ENCODE measurements at regions not wholly inside any gene's neighbourhood (a gene's known extent, or its start where the extent isn't known, plus 50 kb on each side); places are given as distances from the start of the nearest gene placed in this dataset.

GRCh38 chr2:122884889-122885288 lies 1129.4 kb downstream of the TSN start:
- DNase-seq, result no peak

DNA sequence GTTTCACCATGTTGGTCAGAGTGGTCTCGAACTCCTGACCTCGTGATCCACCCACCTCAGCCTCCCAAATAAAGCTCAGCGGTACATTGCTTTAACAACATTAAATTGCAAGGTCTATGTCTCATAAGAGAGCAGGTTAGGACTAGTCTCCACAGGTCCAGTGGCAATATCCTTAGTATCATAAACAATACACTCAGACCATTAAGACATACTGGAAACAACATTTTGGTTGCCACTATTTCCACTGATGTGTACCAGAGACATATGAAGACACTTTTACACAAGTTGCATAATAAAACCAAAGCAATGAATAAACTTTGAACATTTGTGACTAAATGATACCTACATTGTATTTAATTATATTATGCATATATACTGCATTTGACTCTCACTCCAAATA lies 1130.0 kb downstream of the TSN start:
- no peak for DNase-seq

DNA sequence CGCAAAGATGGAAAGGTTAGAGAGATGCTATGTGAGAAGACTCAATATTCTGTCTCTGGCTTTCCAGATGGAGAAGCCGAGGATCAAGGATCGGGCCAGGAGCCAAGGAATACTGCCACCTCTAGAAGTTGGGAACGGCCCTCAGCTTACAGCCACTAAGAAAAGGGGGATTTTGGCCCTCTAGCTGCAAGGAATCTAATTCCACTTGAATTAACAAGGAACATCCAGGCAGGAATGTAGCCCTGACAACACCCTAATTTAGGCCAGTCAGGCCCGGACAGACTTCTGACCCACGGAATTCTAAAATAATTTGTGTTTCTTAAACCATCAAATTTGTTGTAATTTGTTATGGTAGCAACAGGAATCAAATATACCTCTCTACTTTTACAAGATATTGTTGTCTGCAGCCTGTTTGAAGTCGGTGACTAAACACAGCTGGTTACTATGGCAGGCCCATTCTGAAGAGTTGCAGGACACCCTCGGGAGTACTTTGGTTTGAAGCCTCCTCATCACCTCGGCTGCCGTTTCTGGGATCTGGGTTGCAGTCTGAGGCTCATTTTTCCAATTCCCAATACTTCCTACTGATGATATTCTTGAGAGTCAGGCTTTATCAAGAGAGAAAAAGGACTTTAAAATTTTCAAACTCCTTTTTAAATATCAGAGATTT lies 1131.2 kb downstream of the TSN start:
- DNase-seq, result no peak

GRCh38 chr2:122899614-122900013 lies 1125.5 kb upstream of the CNTNAP5 start:
- no peak for DNase-seq

DNA sequence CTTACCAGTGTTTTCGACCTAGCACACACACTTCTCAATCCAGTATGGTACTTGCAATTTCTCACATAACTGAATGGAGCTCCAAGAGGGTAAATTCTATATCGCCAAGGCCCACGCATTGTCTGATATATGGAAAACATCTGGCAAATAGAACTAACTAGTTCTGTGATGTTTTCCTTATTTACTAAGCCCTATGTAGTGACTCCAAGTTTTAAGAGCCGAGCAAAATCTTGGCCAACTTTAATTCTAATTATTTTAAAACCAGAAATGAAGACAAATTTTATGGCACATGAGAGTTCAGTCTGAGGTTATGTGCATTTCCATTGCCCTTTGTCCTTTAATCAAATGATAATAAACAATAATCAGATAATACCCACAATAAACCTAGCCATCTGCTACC lies 1119.7 kb upstream of the CNTNAP5 start:
- peak; percentile 21 for DNase-seq

DNA sequence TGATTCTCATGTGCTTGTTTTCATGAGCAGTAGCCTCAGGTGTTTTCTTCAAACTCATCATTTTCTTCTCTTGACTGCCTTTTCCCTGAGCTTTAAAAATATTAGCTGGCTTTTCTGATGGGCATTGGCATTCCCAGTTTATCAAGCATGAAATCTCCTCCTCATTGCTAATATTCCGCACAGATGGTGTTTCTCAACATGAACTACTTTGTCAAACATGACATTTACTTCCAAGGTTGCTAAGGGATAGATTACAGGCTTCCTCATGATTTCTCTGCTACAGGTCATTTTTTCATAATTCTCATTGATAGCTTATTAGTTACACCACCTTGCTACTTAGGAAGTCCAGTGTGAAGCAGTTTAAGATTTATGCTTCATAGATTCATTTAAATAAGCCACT lies 1116.9 kb upstream of the CNTNAP5 start:
- no peak for DNase-seq

DNA sequence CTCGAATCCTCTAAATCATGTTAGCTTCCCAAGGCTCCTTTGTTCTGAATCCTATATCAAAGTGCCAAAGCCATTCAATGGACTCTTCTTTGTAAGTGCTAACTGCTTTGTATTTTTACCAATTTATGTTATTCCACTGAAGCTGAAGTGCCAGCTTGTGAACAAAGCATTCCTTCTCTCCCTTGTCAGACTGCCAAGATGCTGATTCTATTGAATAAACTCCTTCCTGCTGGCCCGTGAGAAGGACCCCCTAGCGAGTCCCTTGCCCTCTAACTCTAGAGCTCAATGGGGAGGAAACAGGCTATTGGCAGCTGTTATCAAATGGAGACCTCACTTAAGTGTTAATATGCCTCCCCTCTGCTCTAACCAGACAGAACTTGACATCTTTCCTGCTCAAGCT lies 1097.9 kb upstream of the CNTNAP5 start:
- DNase-seq, result no peak

DNA sequence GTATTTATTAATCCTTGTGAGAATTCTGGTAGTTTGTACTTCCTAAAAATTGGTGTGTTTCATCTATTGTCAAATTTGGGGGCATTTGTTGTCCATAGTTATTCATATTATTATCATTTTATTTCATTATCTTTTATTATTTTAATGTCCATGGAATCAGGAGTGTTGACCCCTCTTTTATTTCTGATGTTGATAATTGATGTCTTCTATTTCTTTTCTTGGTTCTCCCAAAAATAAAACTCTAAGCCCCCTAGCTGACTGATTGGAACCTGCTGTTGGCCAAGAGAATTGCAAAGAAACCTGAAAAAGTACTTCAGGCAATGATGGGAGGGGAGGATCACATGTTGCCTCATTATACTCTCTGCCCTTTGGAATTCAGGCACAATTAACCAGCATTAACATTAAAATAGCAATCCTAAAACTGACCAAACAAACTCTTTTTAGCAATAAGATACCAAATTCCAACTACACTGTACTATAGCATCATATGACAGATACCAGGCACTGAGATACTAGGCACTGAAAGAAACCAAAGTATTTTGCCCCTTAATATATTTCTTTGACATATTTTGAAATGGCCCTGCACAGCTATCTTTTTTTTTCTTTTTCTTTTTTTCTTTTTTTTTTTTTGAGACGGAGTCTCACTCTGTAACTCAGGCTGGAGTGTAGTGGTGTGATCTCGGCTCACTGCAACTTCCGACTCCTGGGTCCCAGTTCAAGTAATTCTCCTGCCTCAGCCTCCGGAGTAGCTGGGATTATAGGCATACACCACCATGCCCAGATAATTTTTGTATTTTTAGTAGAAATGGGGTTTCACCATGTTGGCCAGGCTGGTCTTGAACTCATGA lies 1097.2 kb upstream of the CNTNAP5 start:
- no peak for DNase-seq

GRCh38 chr2:122929347-122929746 lies 1095.7 kb upstream of the CNTNAP5 start:
- DNase-seq, result no peak

- no peak for DNase-seq
These were observed 1089.6 kb upstream of the CNTNAP5 start for GRCh38 chr2:122935506-122935905.

- DNase-seq, result no peak
These were observed 1085.3 kb upstream of the CNTNAP5 start for GRCh38 chr2:122939796-122940195.

- DNase-seq, result no peak
These were observed 1075.6 kb upstream of the CNTNAP5 start for GRCh38 chr2:122949523-122949922.

- no peak for DNase-seq
These were observed 1069.3 kb upstream of the CNTNAP5 start for GRCh38 chr2:122955776-122956175.

- DNase-seq, result no peak
These were observed 1064.1 kb upstream of the CNTNAP5 start for GRCh38 chr2:122960759-122961641.

- no peak for DNase-seq
These were observed 1058.6 kb upstream of the CNTNAP5 start for GRCh38 chr2:122966461-122966860.

DNA sequence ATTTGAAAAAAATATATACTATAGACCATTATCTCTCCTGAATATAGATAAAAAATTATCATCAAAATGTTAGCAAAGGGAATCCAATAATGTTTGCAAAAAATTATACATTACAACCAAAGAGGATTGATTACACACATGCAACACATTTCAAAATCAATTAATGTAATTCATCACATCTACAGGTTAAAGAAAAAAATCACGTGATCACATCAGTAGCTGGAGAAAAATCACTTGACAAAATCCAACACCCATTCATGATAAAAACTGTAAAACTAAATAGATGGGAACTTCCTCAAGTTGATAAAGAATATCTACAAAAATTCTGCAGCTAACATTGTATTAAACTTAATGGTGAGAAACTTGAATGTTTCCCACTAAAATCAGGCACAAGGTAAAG lies 1047.5 kb upstream of the CNTNAP5 start:
- no peak for DNase-seq

GRCh38 chr2:122980671-122981070 lies 1044.4 kb upstream of the CNTNAP5 start:
- no peak for DNase-seq

DNA sequence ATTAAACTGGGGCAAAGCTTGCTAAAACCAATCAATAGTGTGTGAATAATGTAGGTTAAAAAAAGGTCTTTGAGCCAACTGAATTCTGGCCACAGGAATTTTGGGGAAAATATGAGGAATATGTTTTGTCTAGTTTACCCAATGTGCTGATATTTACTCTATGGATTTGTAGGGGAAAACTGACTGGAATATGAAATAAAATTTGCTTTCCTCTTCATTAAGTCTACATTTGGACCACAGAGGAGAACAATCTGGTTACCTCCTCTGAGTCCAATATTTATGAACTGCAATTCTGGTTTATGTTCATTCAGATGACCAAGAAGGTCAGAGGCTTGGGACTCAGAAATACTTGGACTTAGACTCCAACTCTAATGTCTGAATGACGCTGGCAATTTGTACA lies 1042.2 kb upstream of the CNTNAP5 start:
- DNase-seq, result no peak

DNA sequence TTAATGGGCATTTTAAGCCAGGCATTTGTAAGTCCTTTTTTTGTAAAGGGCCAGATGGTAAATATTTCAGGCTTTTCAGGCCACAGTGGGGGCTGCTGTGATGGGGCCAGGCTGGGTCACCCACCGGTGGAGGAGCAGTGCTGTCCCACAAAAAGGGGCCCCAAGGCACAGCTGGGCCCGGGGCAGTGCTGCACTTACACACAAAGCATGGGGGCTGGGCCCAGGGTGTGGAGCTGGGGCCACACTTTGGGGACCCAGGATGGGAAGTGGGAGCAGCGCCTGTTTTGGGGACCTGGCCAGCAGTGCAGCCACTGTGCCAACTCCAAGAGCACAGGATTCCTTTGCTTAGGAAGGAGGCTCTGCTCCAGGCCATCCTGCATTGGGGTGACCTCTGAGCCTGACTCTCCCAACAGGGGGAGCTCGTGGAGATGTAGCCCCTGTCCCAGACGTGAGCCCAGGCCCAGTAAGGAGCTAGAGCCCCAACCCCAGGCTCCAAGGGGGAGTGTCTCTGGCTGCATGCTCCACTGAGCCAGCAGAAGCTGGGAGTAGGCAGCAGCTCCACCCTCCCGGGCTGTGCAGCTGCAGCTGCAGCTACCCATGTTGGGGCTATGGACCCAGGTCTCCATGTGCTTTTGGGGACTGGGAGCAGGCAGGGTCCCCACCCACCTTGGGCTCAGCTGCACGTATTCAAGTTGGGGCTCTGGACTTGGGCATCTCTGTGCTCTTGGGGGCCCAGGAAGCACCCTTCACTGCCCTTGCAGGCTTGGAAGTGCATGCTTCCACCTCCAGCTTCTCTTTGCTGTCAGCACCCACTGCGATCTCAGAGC lies 1036.5 kb upstream of the CNTNAP5 start:
- no peak for DNase-seq

DNA sequence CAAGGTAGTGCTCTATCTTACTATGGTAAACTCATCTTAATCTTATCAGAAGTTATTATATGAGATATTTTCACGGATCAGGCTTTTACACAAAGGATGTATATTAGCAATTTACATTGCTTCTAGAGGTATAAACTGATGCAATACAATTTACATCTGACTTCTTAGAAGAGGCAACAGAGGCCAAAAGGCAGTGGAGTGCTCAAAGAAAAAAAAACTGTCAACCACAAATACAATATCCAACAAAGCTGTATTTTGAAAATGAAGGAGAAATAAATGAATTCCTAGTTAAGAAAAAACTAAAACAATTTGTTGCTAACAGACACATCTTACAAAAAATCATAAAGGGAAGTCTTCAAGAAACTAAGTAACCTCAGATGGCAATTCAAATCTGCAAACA lies 1031.5 kb upstream of the CNTNAP5 start:
- no peak for DNase-seq

DNA sequence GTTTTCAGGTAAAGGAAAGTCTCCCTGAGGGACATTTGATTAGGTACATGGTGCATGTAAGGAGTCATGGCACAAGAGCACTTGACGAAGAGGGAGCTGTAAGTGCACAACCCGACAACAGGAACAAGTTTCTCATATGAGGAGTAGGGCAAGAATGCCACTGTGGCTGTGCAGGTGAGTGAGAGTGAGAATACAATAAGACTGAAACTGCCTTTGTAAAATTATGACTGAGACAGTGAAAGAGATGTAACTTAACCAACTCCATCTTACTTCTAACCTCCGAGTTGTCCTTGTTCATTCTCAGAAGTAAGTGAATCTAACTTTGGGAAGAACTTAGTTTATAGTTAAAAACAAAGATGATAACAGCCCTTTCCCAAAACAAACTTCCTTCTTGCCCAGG lies 1025.8 kb upstream of the CNTNAP5 start:
- DNase-seq, result no peak

DNA sequence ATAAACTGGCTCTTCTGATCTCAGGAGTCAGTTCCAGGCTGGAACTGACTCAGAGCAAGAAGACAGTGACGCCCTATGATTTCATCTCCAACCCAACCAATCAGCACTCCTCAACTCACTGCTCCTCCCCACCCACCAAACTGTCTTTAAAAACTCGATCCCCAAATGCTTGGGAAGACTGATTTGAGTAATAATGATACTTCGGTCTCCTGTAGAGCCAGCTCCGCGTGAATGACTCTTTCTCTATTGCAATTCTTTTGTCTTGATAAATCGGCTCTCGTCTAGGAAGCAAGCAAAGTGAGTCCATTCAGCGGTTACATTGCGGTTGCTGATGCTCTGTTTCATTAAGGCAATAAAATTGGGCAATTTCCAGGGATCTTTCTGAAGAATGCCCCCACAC lies 1025.3 kb upstream of the CNTNAP5 start:
- DNase-seq, result no peak

Measured in renal pelvis (tissue), 1 donor.